Central memory CD8-positive, alpha-beta T cell (primary cell): ENCODE measurements at regions not wholly inside any gene's neighbourhood (a gene's known extent, or its start where the extent isn't known, plus 50 kb on each side); places are given as distances from the start of the nearest gene placed in this dataset.

Source experiments
- ATAC-seq: fragments of 150-1000 bp; cut with Tn5 transposase; replicated peaks from 2 replicates; pipeline ENCODE4 v1.10.0; 2022; ENCODE audit warnings: mild to moderate bottlenecking, moderate FRiP score, moderate number of reproducible peaks; ENCODE audit not compliant: poor library complexity, severe bottlenecking; ENCODE audit errors: extremely low read depth
- DNase-seq, 2 donors: peaks; one replicate each; pipeline ENCODE4 v3.0.0; 2021; ENCODE audit warnings: low spot score in 2 of 2
- H3K27ac Mint-ChIP-seq: one replicate; pipeline ENCODE4 v1.8.0; 2022; ENCODE audit warnings: low read depth, mild to moderate bottlenecking, moderate library complexity, mixed read lengths
- H3K27me3 Mint-ChIP-seq: one replicate; pipeline ENCODE4 v1.8.0; 2022; ENCODE audit warnings: mixed read lengths
- H3K36me3 Mint-ChIP-seq: one replicate; pipeline ENCODE4 v1.8.0; 2022; ENCODE audit warnings: mild to moderate bottlenecking, moderate library complexity, mixed read lengths; ENCODE audit not compliant: insufficient read depth
- H3K4me1 Mint-ChIP-seq: one replicate; pipeline ENCODE4 v1.8.0; 2022; ENCODE audit warnings: mixed read lengths
- H3K4me3 Mint-ChIP-seq: one replicate; pipeline ENCODE4 v1.8.0; 2022; ENCODE audit warnings: mild to moderate bottlenecking, moderate library complexity, mixed read lengths
- H3K9me3 Mint-ChIP-seq: one replicate; pipeline ENCODE4 v1.8.0; 2022; ENCODE audit warnings: mixed read lengths

DNA sequence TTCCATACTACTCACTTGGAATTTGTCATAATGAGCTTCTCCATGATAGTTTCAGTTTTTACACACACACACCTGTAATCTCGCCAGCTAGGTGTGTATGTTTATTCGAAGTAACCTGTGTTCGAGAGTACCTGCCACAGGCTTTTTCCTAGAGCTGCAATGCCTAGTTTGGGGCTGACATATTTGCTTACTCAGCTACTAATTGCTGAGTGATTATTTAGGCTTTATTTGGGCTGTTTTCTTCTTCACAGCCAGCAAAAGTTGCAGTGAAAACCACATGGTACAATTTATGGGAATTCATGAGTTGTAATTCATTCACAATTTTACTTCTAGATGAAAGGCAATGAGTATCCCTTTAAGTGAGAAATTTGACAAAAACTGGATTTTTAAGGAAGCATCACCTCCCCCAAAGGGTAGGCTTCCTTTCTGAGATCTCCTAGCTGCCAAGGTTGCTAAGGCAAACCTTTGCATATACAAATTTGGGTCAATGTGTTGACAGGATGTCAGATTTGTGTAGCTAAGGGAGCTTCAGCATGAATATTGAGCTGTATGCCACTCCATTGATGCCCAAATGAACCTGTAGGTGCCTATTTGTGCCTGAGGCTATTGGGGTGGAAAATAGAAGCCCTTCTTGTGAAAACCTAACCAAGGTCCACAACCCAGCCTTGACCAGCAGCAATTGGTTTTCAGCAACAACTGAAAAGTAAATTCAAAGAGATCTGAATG is 108.7 kb upstream of the OTX2 start:
- DNase-seq (no peak), ATAC-seq (no peak)
- Mint-ChIP-seq H3K9me3 (peaks cover 9% of the 10 kb centered on the region), H3K4me1 (no peaks in the 10 kb centered on the region), H3K27me3 (no peaks in the 10 kb centered on the region), H3K4me3 (no peak overlapping the region), H3K36me3 (no peaks in the 10 kb centered on the region), H3K27ac (no peak overlapping the region)

DNA sequence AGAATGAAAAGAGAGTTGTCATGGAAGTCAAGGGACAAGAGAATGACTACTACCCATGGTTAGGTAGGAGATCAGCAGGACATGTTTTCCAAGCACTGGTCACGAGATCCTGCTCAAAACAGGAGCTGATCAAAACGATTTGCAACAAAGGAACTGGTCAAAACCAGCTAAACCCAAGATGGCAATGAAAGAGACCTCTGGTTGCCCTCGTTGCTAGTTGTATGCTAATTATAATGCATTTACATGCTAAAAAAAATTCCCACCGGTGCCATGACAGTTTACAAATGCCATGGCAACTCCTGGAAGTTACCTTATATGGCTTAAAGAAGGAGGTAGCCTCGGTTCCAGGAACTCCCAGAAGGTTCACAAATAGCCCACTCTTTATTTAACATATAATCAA is 95.0 kb upstream of the OTX2 start:
- Mint-ChIP-seq H3K27me3 (peaks cover 12% of the 10 kb centered on the region), H3K27ac (no peak overlapping the region), H3K4me3 (no peak overlapping the region), H3K9me3 (peaks cover 5% of the 10 kb centered on the region), H3K36me3 (no peaks in the 10 kb centered on the region), H3K4me1 (no peaks in the 10 kb centered on the region)
- DNase-seq (no peak), ATAC-seq (no peak)

DNA sequence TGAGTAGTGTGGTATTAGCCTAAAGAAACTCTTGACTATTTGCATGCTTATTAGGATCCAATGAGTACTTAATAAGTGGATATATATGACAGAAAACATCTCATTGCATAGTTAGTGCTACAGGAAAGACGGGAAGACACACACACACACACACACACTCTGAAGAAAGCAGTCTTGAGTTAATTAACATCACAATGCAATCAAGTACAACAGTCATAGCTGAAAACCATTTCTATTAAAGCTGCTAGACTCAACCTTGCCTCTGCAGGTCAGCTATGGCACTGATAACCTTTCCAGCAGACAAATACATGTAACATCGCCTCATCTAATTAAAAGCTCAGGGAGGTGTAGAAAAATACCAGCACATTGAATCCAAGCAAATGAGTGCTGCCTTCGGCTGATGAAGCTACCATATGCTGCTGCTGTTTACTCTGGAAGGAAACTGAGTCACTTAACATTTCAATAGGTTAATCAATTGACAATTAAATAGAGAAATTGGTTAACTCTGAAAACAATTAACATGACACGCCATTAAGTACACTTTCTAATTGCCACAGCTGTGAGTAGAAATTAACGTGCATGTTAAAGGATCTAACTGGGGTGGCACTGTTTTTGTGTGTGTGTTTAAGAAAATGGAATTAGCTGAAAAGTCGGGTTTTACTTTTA is 93.2 kb upstream of the OTX2 start:
- Mint-ChIP-seq H3K27ac (no peak overlapping the region), H3K9me3 (peaks cover 5% of the 10 kb centered on the region), H3K4me3 (no peak overlapping the region), H3K4me1 (no peaks in the 10 kb centered on the region), H3K27me3 (peaks cover 17% of the 10 kb centered on the region), H3K36me3 (no peaks in the 10 kb centered on the region)
- DNase-seq (no peak), ATAC-seq (no peak)

DNA sequence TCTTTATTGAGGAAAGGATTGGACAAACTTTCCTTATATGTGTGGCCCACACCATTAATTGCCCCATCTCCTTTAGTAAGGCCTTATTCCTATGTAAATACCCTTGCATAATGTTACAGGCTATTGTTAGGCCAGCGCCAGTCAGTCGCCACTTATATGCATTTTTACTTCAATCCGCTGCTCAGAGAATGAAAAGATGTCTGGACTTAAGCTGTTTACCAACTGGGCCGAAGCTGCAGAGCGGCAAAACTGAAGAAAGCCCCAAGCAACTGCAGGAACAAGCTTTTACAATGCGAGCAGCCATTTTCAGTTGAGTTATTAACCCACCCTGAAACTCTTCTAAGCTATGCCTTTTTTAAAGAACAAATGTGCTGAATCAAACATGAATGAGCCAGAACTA is 92.1 kb upstream of the OTX2 start:
- ATAC-seq: no peak
- no peaks in the 10 kb centered on the region for H3K36me3 Mint-ChIP-seq
- H3K4me1 Mint-ChIP-seq: no peaks in the 10 kb centered on the region
- DNase-seq: no peak
- no peak overlapping the region for H3K27ac Mint-ChIP-seq
- peaks cover 5% of the 10 kb centered on the region for H3K9me3 Mint-ChIP-seq
- H3K27me3 Mint-ChIP-seq: peaks cover 17% of the 10 kb centered on the region
- H3K4me3 Mint-ChIP-seq: no peak overlapping the region

DNA sequence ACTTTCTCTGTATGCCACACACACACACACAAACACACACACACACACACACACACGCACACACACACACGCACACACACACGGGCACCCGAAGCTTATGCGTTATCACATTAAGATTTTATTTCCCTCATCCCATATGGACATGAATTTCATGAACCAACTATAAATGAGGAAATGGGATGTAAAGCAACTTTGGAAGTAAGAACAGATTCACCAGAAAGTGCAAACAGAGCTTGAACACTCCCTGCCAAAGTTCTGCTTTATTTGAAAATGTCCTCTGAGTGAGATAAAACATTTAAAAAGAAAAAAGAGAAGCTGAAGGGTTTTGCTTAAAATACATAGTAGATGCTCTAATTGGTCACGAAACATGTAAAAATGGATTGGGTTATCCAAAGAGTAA is 90.4 kb upstream of the OTX2 start:
- no peak for ATAC-seq
- DNase-seq: no peak
- H3K4me3 Mint-ChIP-seq: no peak overlapping the region
- H3K27me3 Mint-ChIP-seq: peaks cover 17% of the 10 kb centered on the region
- H3K4me1 Mint-ChIP-seq: no peaks in the 10 kb centered on the region
- no peaks in the 10 kb centered on the region for H3K36me3 Mint-ChIP-seq
- no peak overlapping the region for H3K27ac Mint-ChIP-seq
- peaks cover 5% of the 10 kb centered on the region for H3K9me3 Mint-ChIP-seq

DNA sequence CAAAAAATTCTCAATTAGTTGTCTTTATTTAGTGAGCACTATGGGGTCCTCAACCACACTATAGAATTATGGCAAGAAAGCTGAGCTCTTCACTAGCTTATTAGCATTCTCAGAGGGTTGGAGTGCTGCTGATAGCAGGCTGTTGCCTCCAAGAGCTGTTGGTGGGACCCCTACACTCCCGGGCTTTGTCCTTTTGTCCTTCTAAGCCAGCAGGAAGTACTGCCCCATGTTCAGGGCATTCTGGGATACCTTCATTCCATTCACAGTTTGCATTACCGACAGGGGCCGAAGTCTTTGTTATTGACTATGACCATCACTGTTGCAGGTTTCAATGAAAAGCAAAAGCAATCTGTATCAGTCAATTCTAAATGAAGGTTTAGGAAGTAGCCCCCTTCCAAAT is 89.5 kb upstream of the OTX2 start:
- Mint-ChIP-seq H3K27ac (no peak overlapping the region), H3K9me3 (peaks cover 1% of the 10 kb centered on the region), H3K4me1 (no peaks in the 10 kb centered on the region), H3K4me3 (no peak overlapping the region), H3K27me3 (peaks cover 26% of the 10 kb centered on the region), H3K36me3 (no peaks in the 10 kb centered on the region)
- ATAC-seq (no peak), DNase-seq (no peak)

DNA sequence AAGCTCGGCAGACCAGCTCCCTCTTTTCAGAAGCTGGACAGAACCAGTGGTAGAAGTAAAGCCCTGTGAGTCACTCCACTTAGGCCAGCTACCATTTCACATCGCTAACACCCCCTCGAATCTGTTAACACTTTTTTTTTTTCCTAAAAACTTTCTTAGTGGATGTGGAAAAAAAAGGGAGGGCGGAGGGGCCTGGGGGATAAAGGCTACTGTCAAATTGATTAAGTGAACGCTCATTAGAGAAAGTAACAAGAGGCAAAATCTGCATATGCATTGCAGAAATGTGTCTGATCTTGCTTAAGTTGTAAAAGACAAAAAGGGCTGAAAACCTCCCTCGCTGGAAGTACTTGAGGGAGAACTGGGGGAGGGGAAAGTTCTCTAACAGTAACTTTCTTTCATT is 86.6 kb upstream of the OTX2 start:
- ATAC-seq (no peak), DNase-seq (no peak)
- no peaks in the 10 kb centered on the region for H3K36me3 Mint-ChIP-seq
- H3K27me3 Mint-ChIP-seq: peaks cover 44% of the 10 kb centered on the region
- H3K4me1 Mint-ChIP-seq: no peaks in the 10 kb centered on the region
- no peaks in the 10 kb centered on the region for H3K9me3 Mint-ChIP-seq
- no peak overlapping the region for H3K4me3 Mint-ChIP-seq
- H3K27ac Mint-ChIP-seq: no peak overlapping the region

DNA sequence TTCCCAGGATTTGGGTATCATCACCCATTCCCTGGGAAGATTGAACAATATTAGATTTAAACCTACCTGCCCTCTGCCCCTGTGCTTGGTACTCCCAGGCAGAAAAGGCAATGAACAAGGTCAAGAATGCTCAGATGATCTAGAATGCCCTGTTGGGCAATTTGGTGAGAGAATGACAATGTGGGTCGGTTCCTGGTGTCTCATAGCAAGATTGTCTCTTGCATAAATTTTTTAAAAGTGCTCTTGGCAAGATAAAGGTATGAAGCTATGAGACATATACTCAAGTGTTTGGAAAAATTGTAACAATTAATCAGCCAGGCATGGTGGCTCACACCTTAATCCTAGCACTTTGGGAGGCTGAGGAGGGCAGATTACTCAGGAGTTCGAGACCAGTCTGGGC is 86.0 kb upstream of the OTX2 start:
- DNase-seq (no peak), ATAC-seq (no peak)
- Mint-ChIP-seq H3K9me3 (no peaks in the 10 kb centered on the region), H3K27ac (no peak overlapping the region), H3K27me3 (peaks cover 44% of the 10 kb centered on the region), H3K4me1 (no peaks in the 10 kb centered on the region), H3K4me3 (no peak overlapping the region), H3K36me3 (no peaks in the 10 kb centered on the region)

DNA sequence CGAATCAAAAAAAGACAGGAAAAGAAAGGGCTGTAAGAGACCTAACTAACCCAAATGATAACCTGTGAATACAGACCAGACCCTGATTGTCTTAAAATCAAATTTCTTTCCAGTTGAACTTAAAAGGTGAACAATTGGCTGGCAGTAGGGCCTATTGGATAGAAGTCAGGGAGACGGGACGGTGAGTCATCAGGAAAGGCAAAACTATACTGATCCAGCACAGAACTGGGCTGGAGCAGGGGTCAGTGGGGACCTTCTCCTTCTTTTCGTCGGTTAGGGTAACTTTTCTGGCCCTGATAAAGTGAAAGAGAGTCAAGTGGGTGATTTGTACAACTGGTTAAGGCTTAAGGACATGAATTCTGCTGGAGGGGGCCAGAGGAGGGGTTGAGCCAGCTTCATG is 84.9 kb upstream of the OTX2 start:
- H3K9me3 Mint-ChIP-seq: no peaks in the 10 kb centered on the region
- peaks cover 38% of the 10 kb centered on the region for H3K27me3 Mint-ChIP-seq
- no peak overlapping the region for H3K4me3 Mint-ChIP-seq
- H3K27ac Mint-ChIP-seq: no peak overlapping the region
- H3K36me3 Mint-ChIP-seq: no peaks in the 10 kb centered on the region
- DNase-seq (no peak), ATAC-seq (no peak)
- no peaks in the 10 kb centered on the region for H3K4me1 Mint-ChIP-seq

DNA sequence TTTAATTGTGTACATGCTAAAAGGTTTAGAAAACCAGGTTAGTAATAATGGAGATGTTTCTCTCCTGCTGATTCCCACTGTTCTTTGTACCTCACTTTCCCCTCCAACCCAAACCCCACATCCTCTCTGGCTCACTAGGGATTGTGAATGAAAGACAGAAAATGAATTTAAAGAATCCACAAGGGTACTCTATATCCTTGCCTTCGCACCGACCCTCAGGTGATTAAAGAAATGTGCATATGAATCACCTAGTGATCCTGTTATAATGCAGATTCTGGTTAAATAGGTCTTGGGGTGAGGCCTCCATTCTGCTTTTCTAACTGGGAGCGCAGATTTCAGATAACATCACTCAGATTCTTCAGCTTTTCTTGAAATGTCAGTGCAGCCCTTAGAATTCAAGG is 84.3 kb upstream of the OTX2 start:
- no peaks in the 10 kb centered on the region for H3K4me1 Mint-ChIP-seq
- no peak overlapping the region for H3K4me3 Mint-ChIP-seq
- H3K27me3 Mint-ChIP-seq: peaks cover 37% of the 10 kb centered on the region
- no peak overlapping the region for H3K27ac Mint-ChIP-seq
- H3K9me3 Mint-ChIP-seq: no peaks in the 10 kb centered on the region
- no peaks in the 10 kb centered on the region for H3K36me3 Mint-ChIP-seq
- no peak for ATAC-seq
- no peak for DNase-seq

DNA sequence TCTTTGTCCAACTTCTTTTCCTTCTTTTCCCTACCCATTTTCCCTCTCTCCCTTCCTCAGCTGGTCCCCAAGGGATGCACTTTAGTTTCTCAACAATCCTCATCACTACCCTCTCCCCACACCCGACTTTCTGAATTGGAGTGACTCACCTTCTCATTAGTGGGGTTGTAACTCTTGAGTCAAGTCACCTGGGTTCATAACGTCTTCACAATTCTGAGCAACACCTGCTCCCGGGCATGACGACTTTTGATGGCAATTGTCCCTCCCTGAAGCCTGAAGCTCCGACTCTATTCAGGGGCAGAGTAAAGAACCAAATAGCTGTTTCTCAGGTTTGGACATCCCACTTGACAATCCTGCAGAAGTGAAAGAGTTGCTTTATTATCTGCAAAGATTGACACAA is 82.7 kb upstream of the OTX2 start:
- Mint-ChIP-seq H3K36me3 (no peaks in the 10 kb centered on the region), H3K4me1 (no peaks in the 10 kb centered on the region), H3K4me3 (no peak overlapping the region), H3K9me3 (no peaks in the 10 kb centered on the region), H3K27me3 (peaks cover 53% of the 10 kb centered on the region), H3K27ac (no peak overlapping the region)
- ATAC-seq (no peak), DNase-seq (no peak)

DNA sequence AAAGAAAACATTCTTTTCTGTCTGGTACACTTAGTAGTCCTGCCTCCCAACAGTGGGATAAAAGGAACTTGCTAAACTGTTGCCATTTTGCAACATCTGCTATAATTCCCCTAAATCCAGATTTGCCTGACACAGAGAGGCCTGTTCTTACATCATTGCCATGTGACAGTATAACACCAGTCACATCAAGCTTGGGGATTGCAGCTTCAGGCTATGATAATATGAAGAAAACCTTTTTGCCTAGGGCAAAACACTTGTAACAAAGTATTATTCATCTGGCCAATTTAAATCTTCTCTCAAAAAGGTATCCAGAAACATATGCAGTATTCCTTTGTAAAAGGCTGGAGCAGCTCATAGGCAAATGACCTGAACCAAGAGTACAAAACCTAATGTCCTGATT is 80.9 kb upstream of the OTX2 start:
- Mint-ChIP-seq H3K27me3 (peaks cover 60% of the 10 kb centered on the region), H3K9me3 (no peaks in the 10 kb centered on the region), H3K36me3 (no peaks in the 10 kb centered on the region), H3K27ac (no peak overlapping the region), H3K4me3 (no peak overlapping the region), H3K4me1 (no peaks in the 10 kb centered on the region)
- no peak for ATAC-seq
- DNase-seq: no peak

DNA sequence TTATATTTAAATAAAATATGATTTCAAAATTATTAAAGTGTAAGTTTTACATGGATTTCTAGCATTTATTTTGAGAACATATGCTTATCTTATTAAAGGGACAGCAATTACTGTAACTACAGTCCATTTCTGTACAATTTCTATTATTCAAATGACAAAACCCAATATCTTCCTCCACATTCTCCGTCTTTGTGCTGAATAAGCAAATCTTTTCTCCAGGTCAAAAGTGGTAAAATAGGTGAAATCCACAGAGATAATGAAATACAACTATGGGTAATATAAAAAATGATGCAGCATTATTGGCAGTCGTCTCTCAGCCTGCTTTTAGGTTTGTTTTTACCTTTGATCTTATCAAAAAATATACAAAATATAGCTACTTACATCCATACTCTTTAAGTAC is 79.4 kb upstream of the OTX2 start:
- ATAC-seq (no peak), DNase-seq (no peak)
- Mint-ChIP-seq H3K27me3 (peaks cover 50% of the 10 kb centered on the region), H3K4me1 (no peaks in the 10 kb centered on the region), H3K27ac (no peak overlapping the region), H3K36me3 (no peaks in the 10 kb centered on the region), H3K9me3 (no peaks in the 10 kb centered on the region), H3K4me3 (no peak overlapping the region)
